GM23338 (cell line): ENCODE measurements at regions not wholly inside any gene's neighbourhood (a gene's known extent, or its start where the extent isn't known, plus 50 kb on each side); places are given as distances from the start of the nearest gene placed in this dataset.

Source experiments
- ATAC-seq: fragments of 200-7000 bp; cut with Tn5 transposase; 3 replicates; pipeline ENCODE4 v1.9.1; 2020
- DNase-seq: peaks from one replicate; pipeline ENCODE4 v3.0.0-alpha.2; 2015; ENCODE audit warnings: low spot score
- H2AFZ ChIP-seq: fragments of 200-600 bp; sonication (generic); 2 replicates; pipeline ENCODE4 v1.8.0; 2016; ENCODE audit warnings: antibody characterized with exemption, mild to moderate bottlenecking, moderate library complexity
- H3F3A ChIP-seq: fragments of 200-600 bp; sonication (generic); replicated peaks from 2 replicates; pipeline ENCODE4 v1.8.0; 2017; ENCODE audit warnings: antibody characterized with exemption, mixed run types, low read depth
- H3K27ac ChIP-seq: fragments of 200-600 bp; sonication (generic); 2 replicates; pipeline ENCODE4 v1.6.1; 2016; ENCODE audit warnings: low read depth
- H3K27me3 ChIP-seq: fragments of 200-600 bp; sonication (generic); 2 replicates; pipeline ENCODE4 v1.8.0; 2016; ENCODE audit warnings: mild to moderate bottlenecking, mixed run types, moderate library complexity; ENCODE audit not compliant: insufficient read depth
- H3K36me3 ChIP-seq: fragments of 200-600 bp; sonication (generic); 2 replicates; pipeline ENCODE4 v1.8.0; 2016; ENCODE audit warnings: mild to moderate bottlenecking; ENCODE audit not compliant: insufficient read depth
- H3K4me1 ChIP-seq: fragments of 200-600 bp; sonication (generic); 2 replicates; pipeline ENCODE4 v1.8.0; 2016; ENCODE audit warnings: mild to moderate bottlenecking, moderate library complexity; ENCODE audit not compliant: insufficient read depth
- H3K4me2 ChIP-seq: fragments of 200-600 bp; sonication (generic); 2 replicates; pipeline ENCODE4 v1.7.1; 2017; ENCODE audit warnings: mixed run types
- H3K4me3 ChIP-seq: fragments of 200-600 bp; sonication (generic); 2 replicates; pipeline ENCODE4 v1.6.1; 2016; ENCODE audit warnings: mixed run types
- H3K79me2 ChIP-seq: fragments of 200-600 bp; sonication (generic); replicated peaks from 2 replicates; pipeline ENCODE4 v1.8.0; 2017; ENCODE audit warnings: mild to moderate bottlenecking; ENCODE audit not compliant: insufficient read depth
- H3K9me2 ChIP-seq: fragments of 200-600 bp; sonication (generic); 2 replicates; pipeline ENCODE4 v1.8.0; 2017; ENCODE audit not compliant: insufficient read depth
- H4K20me1 ChIP-seq: fragments of 200-600 bp; sonication (generic); replicated peaks from 2 replicates; pipeline ENCODE4 v1.8.0; 2017; ENCODE audit warnings: mild to moderate bottlenecking; ENCODE audit not compliant: insufficient read depth
- H3K27ac Mint-ChIP-seq: 2 replicates; pipeline ENCODE4 v1.8.0; 2020; ENCODE audit warnings: inconsistent platforms, mild to moderate bottlenecking, moderate library complexity, mixed read lengths
- H3K27me3 Mint-ChIP-seq: 3 replicates; pipeline ENCODE4 v1.8.0; 2022; ENCODE audit warnings: low read depth, mild to moderate bottlenecking, moderate library complexity, mixed read lengths, inconsistent platforms; ENCODE audit not compliant: insufficient read depth, poor library complexity
- H3K36me3 Mint-ChIP-seq: 3 replicates; pipeline ENCODE4 v1.8.0; 2021; ENCODE audit warnings: low read depth, mild to moderate bottlenecking, inconsistent platforms, moderate library complexity, mixed read lengths
- H3K4me1 Mint-ChIP-seq: 3 replicates; pipeline ENCODE4 v1.8.0; 2020; ENCODE audit warnings: mild to moderate bottlenecking, inconsistent platforms, mixed read lengths
- H3K4me3 Mint-ChIP-seq: 3 replicates; pipeline ENCODE4 v1.8.0; 2021; ENCODE audit warnings: moderate library complexity, mild to moderate bottlenecking, inconsistent platforms, mixed read lengths
- H3K9me3 Mint-ChIP-seq: 3 replicates; pipeline ENCODE4 v1.8.0; 2020; ENCODE audit warnings: moderate library complexity, mild to moderate bottlenecking, inconsistent platforms, mixed read lengths
- CREB1 ChIP-seq: fragments of 250-450 bp; sonication (Bioruptor Pico); IDR thresholded peaks from 2 replicates; pipeline ENCODE4 v1.5.0; 2020; ENCODE audit warnings: low read depth, mild to moderate bottlenecking, moderate library complexity
- CTCF ChIP-seq, 2 experiments: fragments of 200-600 bp in 1 of 2; sonication (generic) in 1 of 2; conservative IDR thresholded peaks; 2 replicates each; pipeline versions ENCODE4 v1.5.1 to v1.6.1; 2016 to 2017; ENCODE audit warnings: antibody characterized with exemption in 2 of 2, low read depth in 2 of 2, mild to moderate bottlenecking in 2 of 2, moderate library complexity in 1 of 2
- ETS1 ChIP-seq: IDR thresholded peaks from 2 replicates; pipeline ENCODE4 v1.6.1; 2016; ENCODE audit warnings: antibody characterized with exemption
- EZH2 ChIP-seq: fragments of 200-600 bp; sonication (generic); IDR thresholded peaks from one replicate; pipeline ENCODE4 v1.8.0; 2017; ENCODE audit warnings: antibody characterized with exemption, mild to moderate bottlenecking, low read depth; ENCODE audit not compliant: unreplicated experiment
- EZH2phosphoT487 ChIP-seq: fragments of 200-600 bp; sonication (generic); IDR thresholded peaks from one replicate; pipeline ENCODE4 v1.8.1; 2018; ENCODE audit warnings: antibody characterized with exemption; ENCODE audit not compliant: unreplicated experiment
- JUNB ChIP-seq: IDR thresholded peaks from one replicate; pipeline ENCODE4 v1.6.1; 2016; ENCODE audit warnings: antibody characterized with exemption; ENCODE audit not compliant: unreplicated experiment
- NANOG ChIP-seq: IDR thresholded peaks from 2 replicates; pipeline ENCODE4 v1.6.1; 2016; ENCODE audit warnings: antibody characterized with exemption, borderline replicate concordance
- POLR2AphosphoS5 ChIP-seq: IDR thresholded peaks from 2 replicates; pipeline ENCODE4 v1.6.1; 2016; ENCODE audit warnings: antibody characterized with exemption, low read depth
- REST ChIP-seq: IDR thresholded peaks from one replicate; pipeline ENCODE4 v1.6.1; 2018; ENCODE audit warnings: antibody characterized with exemption; ENCODE audit not compliant: unreplicated experiment
- STAT1 ChIP-seq: IDR thresholded peaks from one replicate; pipeline ENCODE4 v1.6.1; 2016; ENCODE audit warnings: antibody characterized with exemption; ENCODE audit not compliant: unreplicated experiment
- ZNF114 ChIP-seq: fragments of 250-450 bp; sonication (Bioruptor Pico); IDR thresholded peaks from 2 replicates; pipeline ENCODE4 v1.5.0; 2020; ENCODE audit warnings: mild to moderate bottlenecking, moderate library complexity
- ZNF331 ChIP-seq: fragments of 250-450 bp; sonication (Bioruptor Pico); IDR thresholded peaks from 2 replicates; pipeline ENCODE4 v1.5.0; 2020; ENCODE audit warnings: low read depth, mild to moderate bottlenecking, moderate library complexity
- ZNF462 ChIP-seq: fragments of 250-450 bp; sonication (Bioruptor Pico); IDR thresholded peaks from 2 replicates; pipeline ENCODE4 v1.5.0; 2020; ENCODE audit warnings: mild to moderate bottlenecking, moderate library complexity

- Mint-ChIP-seq H3K4me1 (peaks cover 24% of the 10 kb centered on the region), H3K4me3 (no peak overlapping the region), H3K9me3 (no peaks in the 10 kb centered on the region), H3K27me3 (peaks cover 3% of the 10 kb centered on the region), H3K27ac (no peak overlapping the region), H3K36me3 (no peaks in the 10 kb centered on the region)
- no peak for TF ChIP-seq REST
- TF ChIP-seq ZNF114 (CRISPR knock-in tag): no peak
- TF ChIP-seq EZH2: no peak
- TF ChIP-seq EZH2phosphoT487: no peak
- no peak for TF ChIP-seq JUNB
- TF ChIP-seq CTCF (conservative IDR thresholded peaks at IDR 0.05; ENCODE audit: low read depth in 2 of 2): no peak
- TF ChIP-seq NANOG: no peak
- no peak for TF ChIP-seq ZNF462 (CRISPR knock-in tag)
- TF ChIP-seq CREB1 (CRISPR knock-in tag): no peak
- no peak for TF ChIP-seq STAT1
- TF ChIP-seq ZNF331 (CRISPR knock-in tag): no peak
- TF ChIP-seq POLR2AphosphoS5: no peak
- TF ChIP-seq ETS1: no peak
- no peak overlapping the region for H3K4me3 ChIP-seq
- no peak overlapping the region for H3K4me2 ChIP-seq
- DNase-seq (no peak), ATAC-seq (no peak)
- no peaks in the 10 kb centered on the region for H4K20me1 ChIP-seq
- H3K36me3 ChIP-seq: no peaks in the 10 kb centered on the region
- H3F3A ChIP-seq: no peaks in the 10 kb centered on the region
- H3K4me1 ChIP-seq: peaks cover 7% of the 10 kb centered on the region
- peaks cover 12% of the 10 kb centered on the region; the same call in 1 of the 2 replicates for H3K9me2 ChIP-seq
- no peak overlapping the region for H3K27ac ChIP-seq
- no peaks in the 10 kb centered on the region for H3K79me2 ChIP-seq
- no peak overlapping the region for H2AFZ ChIP-seq
- no peaks in the 10 kb centered on the region for H3K27me3 ChIP-seq
These were observed 80.5 kb downstream of the NREP start for GRCh38 chr5:111676466-111676865.
